ENCODE measurements at regions not wholly inside any gene's neighbourhood (a gene's known extent, or its start where the extent isn't known, plus 50 kb on each side); places are given as distances from the start of the nearest gene placed in this dataset.

DNA sequence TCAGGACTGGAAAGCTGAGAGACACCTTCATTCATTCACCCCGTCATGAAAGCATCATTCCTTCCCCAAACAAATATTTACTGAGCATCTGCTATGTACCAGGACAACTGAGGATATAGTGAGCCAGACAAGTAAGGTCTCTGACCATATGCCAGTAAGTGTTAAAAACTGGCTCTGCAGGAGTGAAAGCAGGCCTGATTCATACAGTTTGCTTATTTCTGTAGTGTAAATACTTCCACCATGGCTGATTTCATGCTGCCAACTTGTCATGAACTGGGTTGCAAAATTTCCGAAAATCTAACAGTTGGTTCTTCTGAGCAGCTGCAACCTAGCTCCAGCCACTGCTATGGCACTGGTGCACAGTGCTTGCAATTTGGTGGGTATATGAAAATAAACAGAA, 68.1 kb downstream of the YIPF5 start (continued):
- TF ChIP-seq, protein P1, sequence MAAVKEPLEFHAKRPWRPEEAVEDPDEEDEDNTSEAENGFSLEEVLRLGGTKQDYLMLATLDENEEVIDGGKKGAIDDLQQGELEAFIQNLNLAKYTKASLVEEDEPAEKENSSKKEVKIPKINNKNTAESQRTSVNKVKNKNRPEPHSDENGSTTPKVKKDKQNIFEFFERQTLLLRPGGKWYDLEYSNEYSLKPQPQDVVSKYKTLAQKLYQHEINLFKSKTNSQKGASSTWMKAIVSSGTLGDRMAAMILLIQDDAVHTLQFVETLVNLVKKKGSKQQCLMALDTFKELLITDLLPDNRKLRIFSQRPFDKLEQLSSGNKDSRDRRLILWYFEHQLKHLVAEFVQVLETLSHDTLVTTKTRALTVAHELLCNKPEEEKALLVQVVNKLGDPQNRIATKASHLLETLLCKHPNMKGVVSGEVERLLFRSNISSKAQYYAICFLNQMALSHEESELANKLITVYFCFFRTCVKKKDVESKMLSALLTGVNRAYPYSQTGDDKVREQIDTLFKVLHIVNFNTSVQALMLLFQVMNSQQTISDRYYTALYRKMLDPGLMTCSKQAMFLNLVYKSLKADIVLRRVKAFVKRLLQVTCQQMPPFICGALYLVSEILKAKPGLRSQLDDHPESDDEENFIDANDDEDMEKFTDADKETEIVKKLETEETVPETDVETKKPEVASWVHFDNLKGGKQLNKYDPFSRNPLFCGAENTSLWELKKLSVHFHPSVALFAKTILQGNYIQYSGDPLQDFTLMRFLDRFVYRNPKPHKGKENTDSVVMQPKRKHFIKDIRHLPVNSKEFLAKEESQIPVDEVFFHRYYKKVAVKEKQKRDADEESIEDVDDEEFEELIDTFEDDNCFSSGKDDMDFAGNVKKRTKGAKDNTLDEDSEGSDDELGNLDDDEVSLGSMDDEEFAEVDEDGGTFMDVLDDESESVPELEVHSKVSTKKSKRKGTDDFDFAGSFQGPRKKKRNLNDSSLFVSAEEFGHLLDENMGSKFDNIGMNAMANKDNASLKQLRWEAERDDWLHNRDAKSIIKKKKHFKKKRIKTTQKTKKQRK (IDR thresholded peaks at IDR 0.05; ENCODE audit: low read depth, low read length) = no peak

DNA sequence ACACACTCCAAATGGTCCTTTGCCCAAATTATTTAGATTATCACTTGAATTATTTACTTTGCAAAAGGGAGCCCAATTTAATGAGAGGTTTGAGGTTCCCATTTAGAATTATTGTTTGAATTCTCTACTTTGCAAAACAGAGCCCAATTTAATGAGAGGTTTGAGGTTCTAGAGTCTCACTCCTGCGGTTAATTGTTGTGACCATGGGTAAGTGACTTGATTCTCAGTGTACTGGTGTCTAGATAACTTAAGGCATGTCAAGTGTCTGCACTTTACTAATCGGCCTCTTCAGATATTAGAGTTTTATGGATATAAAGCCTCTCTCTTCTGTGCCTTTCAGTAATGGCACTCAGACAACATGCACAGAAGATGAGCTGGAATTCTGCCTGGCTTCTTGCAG, 67.5 kb downstream of the YIPF5 start:
- RAD21 ChIA-PET (ENCODE audit: unreplicated experiment) = no interaction called here
- 79% methylated on average over 2 of the region's 2 CpGs for WGBS (ENCODE audit: insufficient coverage, insufficient replicate concordance, low lambda C conversion rate, missing lambda C conversion rate)
- no peak for FAIRE-seq

More for the DNA sequence above, 67.5 kb downstream of the YIPF5 start:
- ATAC-seq (no peak; the same call in 2 of the 3 replicates), DNase-seq (ENCODE audit: low read depth, low spot score) (no peak)
- ChIA-PET CTCF (no interaction called here), POLR2A (no interaction called here), SMC1A (ENCODE audit: uncharacterized antibody, unreplicated experiment) (interaction anchor here (1.4 kb wide), 1 partner anchor 12 kb away, joined by 5 read pairs; no protein-coding TSS in a partner anchor)
- no peak overlapping the region for H3K4me2 ChIP-seq (ENCODE audit: control insufficient read depth, insufficient read depth)
- H3K4me1 ChIP-seq (ENCODE audit: control insufficient read depth, insufficient read depth, low read length) = no peaks in the 10 kb centered on the region
- H3K79me2 ChIP-seq (ENCODE audit: control insufficient read depth, insufficient read depth, low read length) = no peaks in the 10 kb centered on the region
- no peak overlapping the region for H3K27ac ChIP-seq (ENCODE audit: control insufficient read depth, insufficient read depth)
- H3K9me3 ChIP-seq (replicated peaks; ENCODE audit: control insufficient read depth, insufficient read depth, low read length) = no peaks in the 10 kb centered on the region; the same call in 2 of the 3 replicates
- no peaks in the 10 kb centered on the region for H3K36me3 ChIP-seq (ENCODE audit: control insufficient read depth in 2 of 2, insufficient read depth in 2 of 2, low read length in 1 of 2)
- H3K4me3 ChIP-seq = no peak overlapping the region
- in situ Hi-C loops (cut with MboI) = no loop called here
- intact Hi-C loops (cut with micrococcal nuclease; ENCODE audit: unreplicated experiment) = no loop called here
- BruUV-seq (replicated peaks) = no TSS peak
- TF ChIP-seq MTA2 (IDR thresholded peaks at IDR 0.05; ENCODE audit: low read depth) (peak; percentile 62; the same call in 1 of the 2 replicates), TBL1XR1 (IDR thresholded peaks at IDR 0.05; ENCODE audit: low read depth, low read length) (no peak), RBBP5 (conservative IDR thresholded peaks at IDR 0.05) (no peak), BCL11A (IDR thresholded peaks at IDR 0.05; ENCODE audit: low read depth, low read length) (0 out of 2 replicates have a peak, but pooled peaks have one; percentile 2)
- TF ChIP-seq, protein P2, sequence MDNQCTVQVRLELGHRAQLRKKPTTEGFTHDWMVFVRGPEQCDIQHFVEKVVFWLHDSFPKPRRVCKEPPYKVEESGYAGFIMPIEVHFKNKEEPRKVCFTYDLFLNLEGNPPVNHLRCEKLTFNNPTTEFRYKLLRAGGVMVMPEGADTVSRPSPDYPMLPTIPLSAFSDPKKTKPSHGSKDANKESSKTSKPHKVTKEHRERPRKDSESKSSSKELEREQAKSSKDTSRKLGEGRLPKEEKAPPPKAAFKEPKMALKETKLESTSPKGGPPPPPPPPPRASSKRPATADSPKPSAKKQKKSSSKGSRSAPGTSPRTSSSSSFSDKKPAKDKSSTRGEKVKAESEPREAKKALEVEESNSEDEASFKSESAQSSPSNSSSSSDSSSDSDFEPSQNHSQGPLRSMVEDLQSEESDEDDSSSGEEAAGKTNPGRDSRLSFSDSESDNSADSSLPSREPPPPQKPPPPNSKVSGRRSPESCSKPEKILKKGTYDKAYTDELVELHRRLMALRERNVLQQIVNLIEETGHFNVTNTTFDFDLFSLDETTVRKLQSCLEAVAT (IDR thresholded peaks at IDR 0.05) = no peak
- no peak overlapping the region for H2AFZ ChIP-seq (ENCODE audit: control insufficient read depth, low read depth, low read length)
- no peaks in the 10 kb centered on the region; a peak in 1 of 4 replicates for H3K27me3 ChIP-seq (replicated peaks in 1 of 2; ENCODE audit: control insufficient read depth in 2 of 2, insufficient read depth in 2 of 2, low read length in 1 of 2)
- no peaks in the 10 kb centered on the region for H4K20me1 ChIP-seq (ENCODE audit: control insufficient read depth, insufficient read depth)
- H3K9ac ChIP-seq (ENCODE audit: control insufficient read depth, insufficient read depth, low read length) = no peak overlapping the region

Measured in GM12878 (cell line).